A549 (cell line): ENCODE measurements at regions not wholly inside any gene's neighbourhood (a gene's known extent, or its start where the extent isn't known, plus 50 kb on each side); places are given as distances from the start of the nearest gene placed in this dataset.

Source experiments
- ATAC-seq, 2 experiments: fragments of 200-7000 bp in 1 of 2; fragments of >200 bp in 1 of 2; cut with Nextera tagmentation in 1 of 2; cut with Tn5 transposase in 1 of 2; 3 replicates each; pipeline versions ENCODE4 v1.8.0 to v1.9.1; 2018 to 2020; ENCODE audit warnings: mild to moderate bottlenecking in 1 of 2, moderate library complexity in 1 of 2
- CTCF ChIA-PET: fragments of 300-600 bp; sonication (Branson Sonifier 250); formaldehyde crosslinking; extraction: SDS; loops from one replicate; lab custom pipeline; 2021; ENCODE audit warnings: antibody characterized with exemption, inconsistent platforms; lab: Yijun Ruan, JAX
- POLR2A ChIA-PET: fragments of 350-600 bp; formaldehyde crosslinking; extraction: SDS; loops from one replicate; lab custom pipeline; 2021; ENCODE audit warnings: antibody characterized with exemption, inconsistent platforms; lab: Yijun Ruan, JAX
- DNase-seq, 2 experiments: peaks; one replicate each; pipeline versions ENCODE4 v3.0.0 to v3.0.0-alpha.2; 2011 to 2016; ENCODE audit warnings: low read depth in 1 of 2, low spot score in 1 of 2
- FAIRE-seq: peaks from 2 replicates; lab custom pipeline; 2011; peaks lifted over from hg19 to GRCh38; lab: Jason Lieb, UNC
- H3K27ac ChIP-seq, 2 experiments: fragments of >200 bp; sonication (Bioruptor Twin); formaldehyde crosslinking; 3 replicates each; pipeline ENCODE4 v1.5.1; 2016 to 2017
- H3K4me1 ChIP-seq: fragments of >200 bp; sonication (Bioruptor Twin); formaldehyde crosslinking; 3 replicates; pipeline ENCODE4 v1.6.1; 2016
- H3K4me2 ChIP-seq: fragments of >200 bp; sonication (Bioruptor Twin); formaldehyde crosslinking; 3 replicates; pipeline ENCODE4 v1.6.1; 2016
- H3K4me3 ChIP-seq: fragments of >200 bp; sonication (Bioruptor Twin); formaldehyde crosslinking; 3 replicates; pipeline ENCODE4 v1.5.1; 2016
- H3K9me3 ChIP-seq: fragments of >200 bp; sonication (Bioruptor Twin); formaldehyde crosslinking; 3 replicates; pipeline ENCODE4 v1.6.1; 2016
- ATOH8 ChIP-seq: fragments of 250-450 bp; sonication (Bioruptor Pico); IDR thresholded peaks from 2 replicates; pipeline ENCODE4 v1.5.0; 2020; ENCODE audit warnings: low read depth, mild to moderate bottlenecking, moderate library complexity
- BHLHE40 ChIP-seq: IDR thresholded peaks from 2 replicates; pipeline ENCODE4 v1.6.1; 2012; ENCODE audit warnings: low read depth, low read length, inconsistent platforms
- CBX8 ChIP-seq: fragments of 200-600 bp; sonication (generic); IDR thresholded peaks from 2 replicates; pipeline ENCODE4 v1.6.1; 2016
- CTCF ChIP-seq: fragments of >200 bp; sonication (Bioruptor Twin); formaldehyde crosslinking; IDR thresholded peaks from 3 replicates; pipeline ENCODE4 v1.5.1; 2016
- E2F6 ChIP-seq: IDR thresholded peaks from 2 replicates; pipeline ENCODE4 v1.6.1; 2012; ENCODE audit warnings: low read depth, borderline replicate concordance
- EHF ChIP-seq: fragments of 250-450 bp; sonication (Bioruptor Pico); IDR thresholded peaks from 2 replicates; pipeline ENCODE4 v1.5.0; 2020; ENCODE audit warnings: mild to moderate bottlenecking
- FOSB ChIP-seq: fragments of 250-450 bp; sonication (Bioruptor Pico); IDR thresholded peaks from 2 replicates; pipeline ENCODE4 v1.5.0; 2020; ENCODE audit warnings: mild to moderate bottlenecking, moderate library complexity
- HDAC2 ChIP-seq: fragments of 200-600 bp; sonication (generic); IDR thresholded peaks from 2 replicates; pipeline ENCODE4 v1.6.1; 2016
- HEYL ChIP-seq: fragments of 250-450 bp; sonication (Bioruptor Pico); IDR thresholded peaks from 2 replicates; pipeline ENCODE4 v1.8.0; 2021; ENCODE audit warnings: mild to moderate bottlenecking, moderate library complexity
- HMGXB4 ChIP-seq: fragments of 250-450 bp; sonication (Bioruptor Pico); IDR thresholded peaks from 2 replicates; pipeline ENCODE4 v1.5.0; 2021; ENCODE audit warnings: mild to moderate bottlenecking, moderate library complexity, borderline replicate concordance
- JUN ChIP-seq, 2 experiments: fragments of >200 bp; sonication (Bioruptor Twin); formaldehyde crosslinking; IDR thresholded peaks; 2 replicates in 1 of 2; 3 replicates in 1 of 2; pipeline ENCODE4 v1.6.1; 2016 to 2017
- KDM1A ChIP-seq: fragments of 200-600 bp; sonication (generic); IDR thresholded peaks from 2 replicates; pipeline ENCODE4 v1.6.1; 2016; ENCODE audit warnings: low read depth, mild to moderate bottlenecking
- MAFK ChIP-seq: fragments of 450-650 bp; IDR thresholded peaks from 2 replicates; pipeline ENCODE4 v1.6.1; 2014; ENCODE audit not compliant: partially characterized antibody
- MAZ ChIP-seq: fragments of 150-350 bp; IDR thresholded peaks from 2 replicates; pipeline ENCODE4 v1.6.1; 2014; ENCODE audit warnings: antibody characterized with exemption, low read depth, low read length, borderline replicate concordance
- MYC ChIP-seq: IDR thresholded peaks from 2 replicates; pipeline ENCODE4 v1.6.1; 2012; ENCODE audit warnings: mild to moderate bottlenecking, inconsistent platforms, low read length, improper control_type of control experiment, borderline replicate concordance
- NR3C1 ChIP-seq: fragments of >200 bp; sonication (Bioruptor Twin); formaldehyde crosslinking; IDR thresholded peaks from 3 replicates; pipeline ENCODE4 v1.6.1; 2017
- PBX3 ChIP-seq: IDR thresholded peaks from 2 replicates; pipeline ENCODE4 v1.6.1; 2012
- POLR2A ChIP-seq: IDR thresholded peaks from 2 replicates; pipeline ENCODE4 v1.6.1; 2012; ENCODE audit warnings: mild to moderate bottlenecking, low read length
- REST ChIP-seq: fragments of 200-600 bp; sonication (generic); IDR thresholded peaks from 2 replicates; pipeline ENCODE4 v1.6.1; 2016; ENCODE audit warnings: antibody characterized with exemption, mild to moderate bottlenecking, moderate library complexity
- SREBF2 ChIP-seq: fragments of 450-650 bp; IDR thresholded peaks from 2 replicates; pipeline ENCODE4 v1.6.1; 2014; ENCODE audit warnings: mild to moderate bottlenecking, moderate library complexity
- TP53 ChIP-seq: fragments of 250-450 bp; sonication (Bioruptor Pico); IDR thresholded peaks from 2 replicates; pipeline ENCODE4 v1.5.0; 2021; ENCODE audit warnings: mild to moderate bottlenecking, moderate library complexity
- ZNF302 ChIP-seq: fragments of 250-450 bp; sonication (Bioruptor Pico); IDR thresholded peaks from 2 replicates; pipeline ENCODE4 v1.9.0; 2021; ENCODE audit warnings: inconsistent platforms, mild to moderate bottlenecking, moderate library complexity
- WGBS: methylation state at CpG from one replicate; pipeline ENCODE4 v1.1.6; 2017; ENCODE audit errors: missing lambda C conversion rate; 5-methylcytosine and 5-hydroxymethylcytosine counted together

GRCh38 chr1:101153692-101154091 is 83.1 kb upstream of the S1PR1 start (continued):
- TF ChIP-seq SREBF2 (no peak), CBX8 (no peak), POLR2A (no peak), FOSB (CRISPR knock-in tag) (no peak), MYC (no peak), EHF (CRISPR knock-in tag) (no peak)

GRCh38 chr1:101152633-101153032 is 84.2 kb upstream of the S1PR1 start:
- CTCF ChIA-PET = no interaction called here
- FAIRE-seq = no peak

More at GRCh38 chr1:101152633-101153032, 84.2 kb upstream of the S1PR1 start:
- ATAC-seq (no peak), DNase-seq (no peak)
- H3K4me1 ChIP-seq = no peaks in the 10 kb centered on the region
- POLR2A ChIA-PET = no interaction called here
- H3K4me2 ChIP-seq = no peak overlapping the region
- WGBS = 45% methylated on average over 4 of the region's 4 CpGs
- H3K27ac ChIP-seq = no peak overlapping the region
- TF ChIP-seq CTCF = no peak
- no peak for TF ChIP-seq BHLHE40
- TF ChIP-seq REST = no peak
- TF ChIP-seq HDAC2 = no peak
- no peak for TF ChIP-seq HEYL (CRISPR knock-in tag)
- no peak for TF ChIP-seq MAFK
- TF ChIP-seq SREBF2 = no peak
- TF ChIP-seq PBX3 = no peak
- TF ChIP-seq ZNF302 (CRISPR knock-in tag) = no peak
- TF ChIP-seq HMGXB4 (CRISPR knock-in tag) = no peak
- TF ChIP-seq NR3C1 = no peak
- TF ChIP-seq POLR2A = no peak
- TF ChIP-seq KDM1A = no peak
- TF ChIP-seq JUN (IDR thresholded peaks at IDR 0.05) = no peak
- TF ChIP-seq E2F6 = no peak
- TF ChIP-seq TP53 = no peak
- TF ChIP-seq MAZ = no peak
- TF ChIP-seq ATOH8 (CRISPR knock-in tag) = no peak
- no peak for TF ChIP-seq CBX8
- H3K4me3 ChIP-seq = no peak overlapping the region
- H3K9me3 ChIP-seq = no peaks in the 10 kb centered on the region
